ENCODE measurements at regions not wholly inside any gene's neighbourhood (a gene's known extent, or its start where the extent isn't known, plus 50 kb on each side); places are given as distances from the start of the nearest gene placed in this dataset.

DNA sequence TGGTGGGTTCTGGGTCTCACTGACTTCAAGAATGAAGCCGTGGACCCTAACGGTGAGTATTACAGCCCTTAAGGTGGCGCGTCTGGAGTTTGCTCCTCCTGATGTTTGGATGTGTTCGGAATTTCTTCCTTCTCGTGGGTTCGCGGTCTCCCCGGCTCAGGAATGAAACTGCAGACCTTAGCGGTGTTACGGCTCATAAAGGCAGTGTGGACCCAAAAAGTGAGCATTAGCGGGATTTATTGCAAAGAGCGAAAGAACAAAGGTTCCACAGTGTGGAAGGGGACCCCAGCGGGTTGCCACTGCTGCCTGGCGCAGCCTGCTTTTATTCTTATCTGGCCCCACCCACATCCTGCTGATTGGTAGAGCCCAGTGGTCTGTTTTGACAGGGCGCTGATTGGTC lies 420.5 kb upstream of the BCHE start:
- TF ChIP-seq, protein P1, sequence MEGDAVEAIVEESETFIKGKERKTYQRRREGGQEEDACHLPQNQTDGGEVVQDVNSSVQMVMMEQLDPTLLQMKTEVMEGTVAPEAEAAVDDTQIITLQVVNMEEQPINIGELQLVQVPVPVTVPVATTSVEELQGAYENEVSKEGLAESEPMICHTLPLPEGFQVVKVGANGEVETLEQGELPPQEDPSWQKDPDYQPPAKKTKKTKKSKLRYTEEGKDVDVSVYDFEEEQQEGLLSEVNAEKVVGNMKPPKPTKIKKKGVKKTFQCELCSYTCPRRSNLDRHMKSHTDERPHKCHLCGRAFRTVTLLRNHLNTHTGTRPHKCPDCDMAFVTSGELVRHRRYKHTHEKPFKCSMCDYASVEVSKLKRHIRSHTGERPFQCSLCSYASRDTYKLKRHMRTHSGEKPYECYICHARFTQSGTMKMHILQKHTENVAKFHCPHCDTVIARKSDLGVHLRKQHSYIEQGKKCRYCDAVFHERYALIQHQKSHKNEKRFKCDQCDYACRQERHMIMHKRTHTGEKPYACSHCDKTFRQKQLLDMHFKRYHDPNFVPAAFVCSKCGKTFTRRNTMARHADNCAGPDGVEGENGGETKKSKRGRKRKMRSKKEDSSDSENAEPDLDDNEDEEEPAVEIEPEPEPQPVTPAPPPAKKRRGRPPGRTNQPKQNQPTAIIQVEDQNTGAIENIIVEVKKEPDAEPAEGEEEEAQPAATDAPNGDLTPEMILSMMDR (IDR thresholded peaks at IDR 0.05), result no peak
- no peak for TF ChIP-seq POLR2A (IDR thresholded peaks at IDR 0.05)

All from body of pancreas (tissue), 4 donors.